ENCODE measurements at regions not wholly inside any gene's neighbourhood (a gene's known extent, or its start where the extent isn't known, plus 50 kb on each side); places are given as distances from the start of the nearest gene placed in this dataset.

DNA sequence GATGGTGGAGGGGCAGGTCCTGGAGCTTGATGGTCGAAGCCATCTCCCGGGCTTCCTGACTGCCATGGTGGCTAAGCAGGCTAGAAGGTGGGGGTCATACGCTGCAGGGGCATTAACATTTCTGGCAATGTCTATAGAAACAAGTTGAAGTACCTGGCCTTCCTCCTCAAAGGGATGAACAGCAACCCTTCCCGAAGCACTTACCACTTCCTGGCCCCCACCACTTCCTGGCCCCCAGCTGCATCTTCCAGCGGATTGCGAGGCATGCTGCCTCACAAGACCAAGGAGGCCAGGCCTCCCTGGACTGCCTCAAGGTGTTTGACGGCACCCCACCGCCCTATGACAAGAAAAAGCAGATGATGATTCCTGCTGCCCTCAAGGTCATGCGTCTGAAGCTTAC, 97.0 kb upstream of the MOCS2 start:
- TF ChIP-seq POLR2A (IDR thresholded peaks at IDR 0.05) = no peak
- TF ChIP-seq, protein P1, sequence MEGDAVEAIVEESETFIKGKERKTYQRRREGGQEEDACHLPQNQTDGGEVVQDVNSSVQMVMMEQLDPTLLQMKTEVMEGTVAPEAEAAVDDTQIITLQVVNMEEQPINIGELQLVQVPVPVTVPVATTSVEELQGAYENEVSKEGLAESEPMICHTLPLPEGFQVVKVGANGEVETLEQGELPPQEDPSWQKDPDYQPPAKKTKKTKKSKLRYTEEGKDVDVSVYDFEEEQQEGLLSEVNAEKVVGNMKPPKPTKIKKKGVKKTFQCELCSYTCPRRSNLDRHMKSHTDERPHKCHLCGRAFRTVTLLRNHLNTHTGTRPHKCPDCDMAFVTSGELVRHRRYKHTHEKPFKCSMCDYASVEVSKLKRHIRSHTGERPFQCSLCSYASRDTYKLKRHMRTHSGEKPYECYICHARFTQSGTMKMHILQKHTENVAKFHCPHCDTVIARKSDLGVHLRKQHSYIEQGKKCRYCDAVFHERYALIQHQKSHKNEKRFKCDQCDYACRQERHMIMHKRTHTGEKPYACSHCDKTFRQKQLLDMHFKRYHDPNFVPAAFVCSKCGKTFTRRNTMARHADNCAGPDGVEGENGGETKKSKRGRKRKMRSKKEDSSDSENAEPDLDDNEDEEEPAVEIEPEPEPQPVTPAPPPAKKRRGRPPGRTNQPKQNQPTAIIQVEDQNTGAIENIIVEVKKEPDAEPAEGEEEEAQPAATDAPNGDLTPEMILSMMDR (IDR thresholded peaks at IDR 0.05) = no peak
- Histone ChIP-seq H3K9me3 (no peaks in the 10 kb centered on the region), H3K4me3 (no peak overlapping the region), H3K27ac (no peak overlapping the region), H3K36me3 (no peaks in the 10 kb centered on the region), H3K27me3 (no peaks in the 10 kb centered on the region), H3K4me1 (no peaks in the 10 kb centered on the region)
- ATAC-seq (no peak), DNase-seq (no peak)
- WGBS, 4 donors = 81 to 89% (median 87%) methylated on average over 9 of the region's 9 CpGs
- intact Hi-C loops (cut with DNase I) = no loop called here

DNA sequence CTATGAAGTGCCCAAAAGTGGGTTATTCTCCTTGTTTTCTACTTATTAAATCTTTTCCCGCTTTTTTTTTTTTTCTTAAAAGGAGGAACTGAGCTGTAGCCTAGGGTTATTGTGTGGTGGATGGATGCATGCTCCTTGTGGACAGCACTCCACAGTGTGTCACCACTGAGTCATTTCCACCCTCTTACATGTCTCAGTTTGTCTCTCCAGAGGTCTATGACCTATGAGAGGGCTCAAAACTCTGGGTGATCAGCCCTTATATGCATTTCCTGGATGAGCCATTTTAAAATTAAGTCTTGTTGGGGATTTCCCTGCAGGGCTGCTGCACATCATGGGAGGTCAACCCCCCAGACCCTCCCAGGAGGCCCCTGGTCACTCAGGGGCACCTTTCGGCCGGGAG, 102.2 kb upstream of the MOCS2 start:
- Histone ChIP-seq H3K4me1 (no peaks in the 10 kb centered on the region), H3K36me3 (no peaks in the 10 kb centered on the region), H3K27me3 (no peaks in the 10 kb centered on the region), H3K4me3 (no peak overlapping the region), H3K27ac (no peak overlapping the region), H3K9me3 (peaks cover 0 to 11% (median 0%) of the 10 kb centered on the region in 12 donors)
- 89 to 92% (median 90%) methylated on average over 3 of the region's 3 CpGs for WGBS, 4 donors
- ATAC-seq (no peak), DNase-seq (no peak)
- intact Hi-C loops (cut with DNase I) = no loop called here
- TF ChIP-seq, protein P1 (IDR thresholded peaks at IDR 0.05) = no peak
- TF ChIP-seq POLR2A (IDR thresholded peaks at IDR 0.05) = no peak

DNA sequence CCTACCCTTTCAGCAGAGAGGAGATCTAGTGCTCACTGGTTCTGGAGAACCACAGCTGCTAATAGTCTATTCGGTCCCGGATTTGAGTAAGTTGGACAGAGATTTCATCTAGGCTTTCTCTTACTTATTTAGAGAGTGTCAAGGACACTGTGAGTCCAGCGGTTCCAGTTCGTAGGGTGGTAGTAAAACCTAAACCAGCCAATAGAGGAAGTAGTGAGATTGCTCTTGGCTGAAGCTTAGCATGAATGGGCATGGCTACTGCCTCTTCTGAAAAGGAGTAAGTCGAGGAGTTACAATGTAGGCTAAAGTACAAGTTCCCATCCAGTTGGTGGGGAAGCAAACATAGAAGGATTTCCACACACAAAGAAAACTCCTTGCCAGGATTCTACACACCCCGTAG, 109.6 kb upstream of the MOCS2 start:
- 84 to 90% (median 86%) methylated on average over 6 of the region's 6 CpGs for WGBS, 4 donors
- intact Hi-C loops (cut with DNase I) = no loop called here
- H3K4me1 ChIP-seq = no peaks in the 10 kb centered on the region
- DNase-seq (no peak), ATAC-seq (no peak)
- TF ChIP-seq, protein P1 (IDR thresholded peaks at IDR 0.05) = no peak
- TF ChIP-seq POLR2A (IDR thresholded peaks at IDR 0.05) = no peak
- no peak overlapping the region for H3K27ac ChIP-seq
- H3K9me3 ChIP-seq = peaks cover 0 to 12% (median 4%) of the 10 kb centered on the region in 12 donors
- no peak overlapping the region for H3K4me3 ChIP-seq
- H3K27me3 ChIP-seq = no peaks in the 10 kb centered on the region
- no peaks in the 10 kb centered on the region for H3K36me3 ChIP-seq

DNA sequence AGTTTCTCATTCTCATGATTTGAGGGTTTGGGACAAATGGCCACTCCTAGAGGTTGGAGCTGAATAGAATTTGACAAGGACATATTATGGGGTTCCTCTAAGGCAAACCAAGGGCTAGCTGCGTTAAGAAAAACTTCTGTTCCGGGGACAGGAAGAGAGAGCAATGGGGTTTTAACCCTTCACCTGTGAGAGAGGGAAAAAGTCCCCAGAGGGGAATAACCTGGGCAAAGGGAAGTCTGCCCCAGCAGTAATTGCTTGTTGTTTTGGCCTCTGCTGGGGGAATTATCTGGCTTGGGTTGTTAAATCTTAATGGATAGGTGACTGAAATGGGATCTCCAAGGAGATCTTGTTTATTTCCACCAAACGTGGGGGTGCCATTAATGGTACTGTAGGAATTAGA, 110.1 kb upstream of the MOCS2 start:
- DNase-seq = no peak
- no peaks in the 10 kb centered on the region for H3K27me3 ChIP-seq
- no peak overlapping the region for H3K27ac ChIP-seq
- TF ChIP-seq POLR2A (IDR thresholded peaks at IDR 0.05) = no peak
- TF ChIP-seq, protein P1 (IDR thresholded peaks at IDR 0.05) = no peak
- ATAC-seq = no peak
- no peak overlapping the region for H3K4me3 ChIP-seq
- WGBS, 4 donors = 65 to 77% (median 74%) methylated on average over 3 of the region's 3 CpGs
- no peaks in the 10 kb centered on the region for H3K4me1 ChIP-seq
- intact Hi-C loops (cut with DNase I) = no loop called here
- H3K9me3 ChIP-seq = peaks cover 0 to 12% (median 4%) of the 10 kb centered on the region in 12 donors
- no peaks in the 10 kb centered on the region for H3K36me3 ChIP-seq

All from heart left ventricle (tissue), 16 donors.